Lung (tissue), 11 donors: ENCODE measurements at regions not wholly inside any gene's neighbourhood (a gene's known extent, or its start where the extent isn't known, plus 50 kb on each side); places are given as distances from the start of the nearest gene placed in this dataset.

Source experiments
- ATAC-seq: fragments of 200-7000 bp; cut with Tn5 transposase; one replicate; pipeline ENCODE4 v1.9.1; 2020; ENCODE audit warnings: moderate number of reproducible peaks; ENCODE audit not compliant: insufficient read depth, low FRiP score
- DNase-seq, 3 donors: peaks; one replicate each; pipeline ENCODE4 v3.0.0-alpha.2; 2013 to 2017
- H3K27ac ChIP-seq, 2 donors: one replicate each; pipeline ENCODE4 v1.5.1; 2013; ENCODE audit warnings: mild to moderate bottlenecking in 2 of 2, moderate library complexity in 2 of 2, control low read depth in 1 of 2, inconsistent platforms in 1 of 2, low read depth in 1 of 2, low read length in 1 of 2
- H3K27me3 ChIP-seq, 3 donors: one replicate each; pipeline ENCODE4 v1.5.1; 2013; ENCODE audit warnings: low read length in 2 of 3; ENCODE audit not compliant: control insufficient read depth in 3 of 3, insufficient read depth in 3 of 3
- H3K36me3 ChIP-seq, 4 donors: one replicate each; pipeline ENCODE4 v1.5.1; 2013; ENCODE audit warnings: low read length in 4 of 4, mild to moderate bottlenecking in 1 of 4, moderate library complexity in 1 of 4; ENCODE audit not compliant: control insufficient read depth in 4 of 4, insufficient read depth in 4 of 4
- H3K4me1 ChIP-seq, 5 donors: one replicate each; pipeline ENCODE4 v1.5.1; 2013; ENCODE audit warnings: low read length in 5 of 5, mild to moderate bottlenecking in 2 of 5, moderate library complexity in 1 of 5; ENCODE audit not compliant: control insufficient read depth in 5 of 5, insufficient read depth in 5 of 5
- H3K4me3 ChIP-seq: one replicate; pipeline ENCODE4 v1.5.1; 2013; ENCODE audit warnings: mild to moderate bottlenecking, control low read depth, moderate library complexity
- H3K9ac ChIP-seq, 2 donors: one replicate each; pipeline ENCODE4 v1.5.1; 2013; ENCODE audit warnings: low read length in 2 of 2, control low read depth in 1 of 2; ENCODE audit not compliant: insufficient read depth in 1 of 2
- H3K9me3 ChIP-seq, 4 donors: one replicate each; pipeline ENCODE4 v1.5.1; 2013; ENCODE audit warnings: low read length in 3 of 4, mild to moderate bottlenecking in 1 of 4, moderate library complexity in 1 of 4; ENCODE audit not compliant: control insufficient read depth in 4 of 4, insufficient read depth in 3 of 4
- WGBS, 2 donors: extraction: QIAGEN DNeasy Blood & Tissue Kit; methylation state at CpG; one replicate each; pipeline ENCODE4 v1.1.7; 2013; 5-methylcytosine and 5-hydroxymethylcytosine counted together
- TF ChIP-seq, protein P1 (sequence below): IDR thresholded peaks from 2 replicates; pipeline ENCODE4 v1.5.1; 2012; ENCODE audit warnings: mild to moderate bottlenecking; ENCODE audit errors: control extremely low read depth, extremely low read depth
- donor health status: control.
- donor health status: control.
- donor health status: Bipolar disorder and iron deficiency.
- donor health status: healthy.
- donor health status: DM: yes; HTN: yes; CAD: no.

DNA sequence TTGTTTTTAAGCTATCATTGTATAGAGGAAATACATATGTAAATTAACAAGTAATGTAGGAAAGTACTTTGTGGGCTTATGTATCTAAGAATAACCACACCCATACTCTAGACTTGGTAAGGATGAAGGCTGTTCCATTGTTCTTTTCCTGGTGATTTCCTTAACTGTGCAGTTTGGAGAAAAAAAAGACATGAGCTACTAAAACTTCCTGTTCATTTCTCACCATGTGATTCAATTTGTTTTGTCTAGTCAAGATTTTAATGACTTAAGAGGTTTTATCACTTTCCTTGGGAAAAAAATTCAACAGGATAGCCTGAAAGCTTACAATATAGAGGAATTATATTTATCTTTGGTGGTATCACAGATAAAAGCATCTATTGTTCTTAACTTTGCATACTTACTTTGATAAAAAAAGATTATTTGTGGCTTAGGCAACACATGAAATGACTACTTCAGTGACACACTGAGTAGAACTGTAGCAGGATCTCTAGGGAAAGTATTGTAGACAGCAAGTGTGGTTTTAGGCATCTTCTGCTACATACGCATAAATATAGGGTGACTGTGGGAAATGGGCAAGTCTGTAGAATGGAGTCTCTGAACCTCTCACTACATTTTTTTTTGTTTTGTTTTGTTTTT is 80.3 kb downstream of the GJA1 start:
- WGBS, 2 donors: 96 to 100% methylated on average over 1 of the region's 1 CpG
- no peak for ATAC-seq

DNA sequence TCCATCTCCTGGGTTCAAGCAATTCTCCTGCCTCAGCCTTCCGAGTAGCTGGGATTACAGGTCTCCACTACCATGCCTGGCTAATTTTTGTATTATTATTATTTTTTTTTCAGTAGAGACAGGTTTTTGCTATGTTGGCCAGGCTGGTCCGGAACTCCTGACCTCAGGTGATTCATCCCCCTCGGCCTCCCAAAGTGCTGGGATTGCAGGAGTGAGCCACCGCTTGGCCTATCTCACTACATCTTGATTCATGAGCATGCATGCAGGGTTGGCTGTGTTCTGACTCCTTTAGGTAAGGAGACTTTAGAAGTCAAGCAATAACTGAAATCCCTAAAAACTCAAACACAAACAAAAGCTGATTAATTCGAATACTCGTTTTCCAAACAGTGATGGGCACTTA is 80.9 kb downstream of the GJA1 start:
- TF ChIP-seq, protein P1, sequence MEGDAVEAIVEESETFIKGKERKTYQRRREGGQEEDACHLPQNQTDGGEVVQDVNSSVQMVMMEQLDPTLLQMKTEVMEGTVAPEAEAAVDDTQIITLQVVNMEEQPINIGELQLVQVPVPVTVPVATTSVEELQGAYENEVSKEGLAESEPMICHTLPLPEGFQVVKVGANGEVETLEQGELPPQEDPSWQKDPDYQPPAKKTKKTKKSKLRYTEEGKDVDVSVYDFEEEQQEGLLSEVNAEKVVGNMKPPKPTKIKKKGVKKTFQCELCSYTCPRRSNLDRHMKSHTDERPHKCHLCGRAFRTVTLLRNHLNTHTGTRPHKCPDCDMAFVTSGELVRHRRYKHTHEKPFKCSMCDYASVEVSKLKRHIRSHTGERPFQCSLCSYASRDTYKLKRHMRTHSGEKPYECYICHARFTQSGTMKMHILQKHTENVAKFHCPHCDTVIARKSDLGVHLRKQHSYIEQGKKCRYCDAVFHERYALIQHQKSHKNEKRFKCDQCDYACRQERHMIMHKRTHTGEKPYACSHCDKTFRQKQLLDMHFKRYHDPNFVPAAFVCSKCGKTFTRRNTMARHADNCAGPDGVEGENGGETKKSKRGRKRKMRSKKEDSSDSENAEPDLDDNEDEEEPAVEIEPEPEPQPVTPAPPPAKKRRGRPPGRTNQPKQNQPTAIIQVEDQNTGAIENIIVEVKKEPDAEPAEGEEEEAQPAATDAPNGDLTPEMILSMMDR: no peak
- no peaks in the 10 kb centered on the region for H3K27me3 ChIP-seq
- H3K27ac ChIP-seq: no peak overlapping the region
- H3K9ac ChIP-seq: no peak overlapping the region
- H3K9me3 ChIP-seq: no peaks in the 10 kb centered on the region
- 92 to 96% methylated on average over 6 of the region's 6 CpGs for WGBS, 2 donors
- DNase-seq (no peak), ATAC-seq (no peak)
- H3K4me1 ChIP-seq: peaks cover 0 to 3% (median 0%) of the 10 kb centered on the region in 5 donors
- H3K36me3 ChIP-seq: no peaks in the 10 kb centered on the region
- H3K4me3 ChIP-seq: no peak overlapping the region

More for the DNA sequence above, 80.3 kb downstream of the GJA1 start:
- peaks cover 0 to 3% (median 0%) of the 10 kb centered on the region in 5 donors for H3K4me1 ChIP-seq
- TF ChIP-seq, protein P1: no peak
- DNase-seq: no peak
- H3K36me3 ChIP-seq: no peaks in the 10 kb centered on the region
- H3K27ac ChIP-seq: no peak overlapping the region
- no peaks in the 10 kb centered on the region for H3K9me3 ChIP-seq
- H3K27me3 ChIP-seq: no peaks in the 10 kb centered on the region
- no peak overlapping the region for H3K9ac ChIP-seq
- no peak overlapping the region for H3K4me3 ChIP-seq

DNA sequence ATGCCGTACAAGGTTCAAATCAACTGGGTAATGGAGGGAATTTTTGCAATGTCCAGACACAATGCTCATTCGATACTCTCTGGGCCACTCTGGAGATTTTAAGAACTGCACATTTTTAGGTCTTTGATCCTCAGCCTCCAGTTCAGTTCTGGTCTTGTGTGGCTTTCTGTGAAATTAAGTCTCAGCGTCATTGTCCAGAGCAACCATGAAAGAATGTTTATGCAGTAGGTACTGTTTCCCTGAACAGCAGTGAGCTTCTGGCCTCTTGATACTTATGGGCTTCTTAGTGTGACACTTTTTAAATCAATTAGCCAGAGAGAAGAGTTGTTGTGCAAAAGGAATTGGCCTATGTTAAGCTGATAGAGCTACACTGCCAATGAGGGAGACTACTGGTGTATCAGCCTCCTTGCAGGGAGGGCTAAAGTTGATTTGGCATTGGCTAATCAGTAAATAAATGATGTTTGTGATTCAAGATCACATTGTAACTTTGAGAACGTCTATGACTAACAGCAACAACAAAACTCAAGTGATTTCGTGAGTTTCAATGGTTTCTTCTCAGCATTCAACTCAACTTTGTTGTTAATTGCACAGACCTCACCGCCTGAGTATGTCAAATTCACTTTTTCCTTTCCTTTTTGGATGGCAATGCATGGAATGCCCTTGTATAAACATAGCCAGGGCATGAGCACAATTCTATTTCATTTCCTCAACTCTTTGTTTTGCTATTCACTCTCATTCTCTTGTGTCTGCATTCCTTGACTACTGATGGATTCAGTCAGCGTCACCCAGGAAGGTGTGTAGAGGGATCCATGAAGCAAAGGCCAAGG is 85.1 kb downstream of the GJA1 start:
- H3K27ac ChIP-seq: peak overlapping the region in 1 of 2 donors; percentile 45
- H3K9ac ChIP-seq: no peak overlapping the region
- DNase-seq (peak in 2 of 3 donors; percentile 27 to 37), ATAC-seq (peak; percentile 76)
- 68 to 70% methylated on average over 7 of the region's 7 CpGs for WGBS, 2 donors
- H3K36me3 ChIP-seq: no peaks in the 10 kb centered on the region
- no peaks in the 10 kb centered on the region for H3K27me3 ChIP-seq
- no peaks in the 10 kb centered on the region for H3K9me3 ChIP-seq
- peaks cover 0 to 3% (median 0%) of the 10 kb centered on the region in 5 donors for H3K4me1 ChIP-seq
- TF ChIP-seq, protein P1: no peak
- no peak overlapping the region for H3K4me3 ChIP-seq
